NCI-H748 treated with DMSO at 0.1 percent for 48 hours (cell line): ENCODE measurements at regions not wholly inside any gene's neighbourhood (a gene's known extent, or its start where the extent isn't known, plus 50 kb on each side); places are given as distances from the start of the nearest gene placed in this dataset.

ENCODE experiments used
- DNase-seq: peaks from one replicate; lab custom pipeline; 2025; lab: John Stamatoyannopoulos, UW

DNA sequence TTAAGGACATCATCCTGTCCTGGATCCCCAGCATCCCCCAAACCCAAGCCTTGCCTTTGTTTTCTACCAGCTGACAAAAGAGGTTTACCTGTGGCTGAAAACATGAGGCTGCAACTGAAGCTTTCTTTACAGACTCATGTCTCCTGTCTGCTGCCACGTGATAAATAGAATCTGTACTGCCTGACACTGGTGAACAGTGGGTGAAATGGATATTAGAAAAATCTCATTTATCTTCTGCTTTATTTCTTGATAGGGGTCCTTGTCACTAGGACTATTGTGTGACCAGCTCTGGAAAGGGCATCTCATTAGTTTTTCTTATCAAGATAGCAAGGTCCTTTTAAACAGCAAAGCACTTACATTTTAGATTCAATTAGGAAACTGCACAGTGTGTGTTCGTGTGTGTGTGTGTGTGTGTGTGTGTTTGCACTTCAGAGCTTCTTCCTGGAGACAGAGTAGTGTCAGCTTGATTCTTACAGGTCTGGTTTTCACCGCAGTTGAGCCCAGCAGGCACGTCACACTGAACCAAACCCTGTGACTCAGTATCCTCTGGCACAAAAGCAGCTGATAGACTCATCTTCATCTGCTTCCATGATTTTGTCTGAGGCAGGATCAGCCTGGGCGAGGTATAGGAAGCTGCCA, 373.5 kb upstream of the CELF2 start:
- no peak for DNase-seq

- DNase-seq = no peak
These were observed 372.8 kb upstream of the CELF2 start for GRCh38 chr10:10644676-10645385.

GRCh38 chr10:10647331-10647730, 370.3 kb upstream of the CELF2 start:
- no peak for DNase-seq

DNA sequence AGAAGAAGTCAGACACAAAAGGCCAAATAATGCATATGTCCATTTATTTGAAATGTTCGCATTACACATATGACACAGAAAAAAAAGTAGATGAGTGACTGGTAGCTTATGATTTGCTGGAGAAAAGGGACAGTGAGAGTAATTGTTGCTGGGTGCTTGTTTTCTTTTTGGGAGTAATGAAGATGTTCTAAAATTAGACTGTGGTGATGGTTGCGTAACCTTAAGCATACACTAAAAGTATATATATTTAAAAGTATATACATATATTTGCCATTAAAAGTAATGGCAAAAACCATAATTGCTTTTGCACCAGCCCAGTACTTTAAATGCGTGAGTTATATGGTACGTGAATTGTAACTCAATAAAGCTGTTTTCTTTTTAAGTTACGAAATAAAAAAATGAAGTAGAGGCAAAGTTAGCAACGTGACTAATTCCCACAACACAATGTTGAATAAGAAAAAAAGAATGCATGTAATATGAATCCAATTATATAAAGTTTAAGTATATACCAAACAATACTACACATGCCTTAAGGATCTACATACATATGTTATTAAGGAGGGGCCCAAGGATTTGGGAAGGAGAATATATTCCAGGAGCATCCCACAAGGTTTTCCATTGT, 360.4 kb upstream of the CELF2 start:
- DNase-seq = no peak

- no peak for DNase-seq
These were observed 359.4 kb upstream of the CELF2 start for GRCh38 chr10:10658172-10658785.

DNA sequence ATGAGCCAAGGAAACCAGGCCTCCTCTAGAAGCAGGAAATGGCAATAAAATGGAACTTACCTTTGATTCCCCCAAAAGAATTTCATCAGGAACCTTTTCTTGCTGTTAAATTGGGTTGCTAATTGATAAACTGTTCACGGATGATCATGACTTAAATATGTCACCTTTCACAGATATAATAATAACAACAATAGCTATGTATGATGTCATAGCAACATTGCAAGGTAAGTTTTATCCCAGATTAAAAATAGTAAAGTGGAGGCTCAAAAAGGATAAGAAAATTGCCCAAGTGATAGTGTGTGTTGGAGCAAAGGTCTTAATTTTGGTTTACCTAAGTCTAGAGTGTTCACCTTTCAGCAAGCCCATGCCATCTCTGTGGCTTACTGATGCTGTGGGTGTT, 357.6 kb upstream of the CELF2 start:
- DNase-seq = no peak

DNA sequence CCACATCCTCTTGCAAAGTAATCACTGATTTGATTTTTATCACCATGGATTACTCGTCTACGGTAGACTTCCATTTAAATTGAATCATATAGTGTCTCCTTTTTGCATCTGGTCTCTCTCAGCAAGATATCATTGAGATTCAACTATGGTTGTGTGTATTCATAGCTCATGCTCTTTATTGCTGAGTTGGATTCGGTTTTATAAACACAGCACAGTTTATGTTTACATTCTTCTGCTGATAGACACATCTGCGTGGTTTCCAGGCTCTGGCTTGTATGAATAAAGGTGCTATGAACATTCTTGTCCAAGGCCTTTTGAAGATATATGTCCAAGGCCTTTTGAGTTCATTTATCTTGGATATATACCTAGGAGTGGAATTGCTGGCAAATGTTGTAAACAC, 356.5 kb upstream of the CELF2 start:
- DNase-seq = no peak

- no peak for DNase-seq
These were observed 354.8 kb upstream of the CELF2 start for GRCh38 chr10:10662716-10663408.

GRCh38 chr10:10663622-10664021, 354.1 kb upstream of the CELF2 start:
- DNase-seq = no peak

- no peak for DNase-seq
These were observed 351.9 kb upstream of the CELF2 start for GRCh38 chr10:10665750-10666149.

DNA sequence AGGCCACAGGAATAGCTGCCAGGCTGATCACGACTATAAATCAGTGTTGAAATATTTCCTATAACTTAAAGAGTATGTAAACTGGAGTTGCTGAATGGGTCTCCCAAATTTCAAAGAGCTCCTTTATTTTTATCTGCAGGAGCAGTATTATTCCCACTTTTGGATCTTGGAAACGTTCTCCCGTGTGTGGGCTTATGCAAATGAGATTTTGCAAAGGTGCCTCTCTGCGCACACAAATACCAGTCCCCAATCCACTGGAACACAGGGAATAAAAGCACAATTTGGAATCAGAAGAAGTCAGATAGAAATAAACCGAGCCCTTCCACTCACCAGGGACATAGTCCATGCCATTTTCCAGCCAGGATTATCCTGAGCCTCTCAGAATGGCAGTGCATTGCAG, 350.2 kb upstream of the CELF2 start:
- no peak for DNase-seq

- DNase-seq = no peak
These were observed 340.7 kb upstream of the CELF2 start for GRCh38 chr10:10676972-10677371.

DNA sequence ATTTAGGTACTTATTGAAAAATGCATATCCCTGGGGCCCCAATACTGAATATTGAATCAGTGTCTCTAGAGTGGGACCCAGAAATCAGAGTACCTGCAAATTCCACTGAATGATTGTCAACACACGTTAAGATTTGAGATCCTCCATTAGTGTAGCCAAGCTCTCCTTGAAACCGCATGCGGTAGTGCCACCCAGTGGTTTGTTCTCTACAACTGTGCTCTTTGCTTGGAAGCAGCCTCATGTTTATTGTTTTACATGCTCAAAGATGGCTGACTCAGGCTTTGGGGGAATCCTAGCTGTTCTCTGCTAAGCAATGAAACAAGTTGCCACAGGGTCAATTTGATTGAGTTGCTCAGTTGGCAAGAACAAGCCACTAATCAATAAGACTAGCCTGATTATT, 340.2 kb upstream of the CELF2 start:
- peak; percentile 27 for DNase-seq

DNA sequence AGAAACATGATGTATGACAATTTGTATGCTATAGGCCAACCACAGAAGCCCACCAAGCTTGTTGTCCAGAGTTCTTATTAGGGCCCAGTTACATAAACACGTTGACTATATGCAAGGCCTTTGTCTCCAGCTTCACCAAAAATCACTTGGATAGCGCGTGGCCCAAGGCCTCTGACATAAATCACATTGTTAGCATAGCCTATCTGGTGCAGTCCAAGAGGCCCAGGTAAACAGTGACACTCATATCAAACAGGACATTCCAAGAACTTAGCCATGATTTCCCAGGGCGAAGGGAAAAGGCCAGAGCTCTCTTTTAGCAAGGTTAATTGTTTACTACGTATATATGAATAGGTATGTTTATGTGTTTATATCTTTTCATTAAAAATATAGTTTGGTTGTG, 337.2 kb upstream of the CELF2 start:
- DNase-seq = no peak

DNA sequence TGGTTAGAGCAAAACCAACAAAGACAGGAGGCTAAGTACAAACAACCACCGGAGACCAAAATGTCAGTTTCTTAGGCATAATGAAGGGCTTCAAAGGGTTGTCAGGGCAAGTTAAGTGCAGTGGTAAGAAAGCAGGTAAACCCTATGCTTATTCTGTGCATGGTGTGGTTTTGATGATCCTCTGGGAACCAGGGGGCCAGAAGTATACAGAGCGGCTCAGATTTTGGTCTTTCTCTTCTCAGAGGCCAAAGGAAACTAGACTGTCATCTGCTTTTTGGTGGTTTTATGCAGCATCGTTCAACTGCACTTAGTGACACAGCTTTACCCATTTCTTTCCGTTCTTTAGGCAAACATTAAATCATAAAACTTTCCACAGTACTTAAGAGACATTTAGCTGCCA, 332.7 kb upstream of the CELF2 start:
- no peak for DNase-seq

GRCh38 chr10:10685566-10685965, 332.1 kb upstream of the CELF2 start:
- DNase-seq = no peak

DNA sequence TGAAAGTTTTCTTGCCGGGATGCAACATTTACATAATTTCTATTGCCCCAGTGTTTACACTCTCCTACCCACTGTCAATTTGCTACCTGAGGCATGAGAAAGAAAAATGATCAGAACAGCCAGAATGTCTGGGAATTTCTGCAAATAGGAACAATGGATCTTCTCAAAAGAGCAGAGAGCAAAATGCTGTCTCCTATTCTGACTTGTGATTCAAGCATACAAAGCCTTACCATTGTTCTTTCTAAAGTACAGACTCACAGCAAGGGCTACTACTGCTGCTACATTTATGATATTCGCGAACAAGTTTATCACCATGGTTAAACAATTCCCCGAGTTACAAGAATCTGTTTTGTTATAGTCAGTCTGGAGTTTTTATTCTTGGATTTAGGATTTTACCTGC, 329.9 kb upstream of the CELF2 start:
- DNase-seq = no peak

DNA sequence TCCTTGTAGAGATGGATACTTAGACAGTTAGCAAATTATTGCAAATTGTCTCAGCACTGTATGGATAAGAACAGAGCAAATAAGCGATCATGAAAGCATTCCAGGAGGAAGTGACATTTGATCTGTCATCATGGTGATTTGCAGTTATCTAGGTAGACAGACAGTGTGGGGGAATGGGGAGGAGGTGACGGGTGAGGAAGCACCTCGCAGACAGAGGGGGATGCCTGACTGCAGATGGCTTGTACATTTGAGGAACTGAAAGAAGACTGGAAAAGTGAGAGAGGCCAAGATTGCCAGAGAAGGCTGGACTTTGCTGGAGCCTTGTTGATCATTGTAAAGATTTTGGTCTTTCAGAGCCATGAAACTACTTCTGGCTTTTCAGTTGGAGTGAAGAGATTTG, 318.2 kb upstream of the CELF2 start:
- DNase-seq = peak; percentile 3

DNA sequence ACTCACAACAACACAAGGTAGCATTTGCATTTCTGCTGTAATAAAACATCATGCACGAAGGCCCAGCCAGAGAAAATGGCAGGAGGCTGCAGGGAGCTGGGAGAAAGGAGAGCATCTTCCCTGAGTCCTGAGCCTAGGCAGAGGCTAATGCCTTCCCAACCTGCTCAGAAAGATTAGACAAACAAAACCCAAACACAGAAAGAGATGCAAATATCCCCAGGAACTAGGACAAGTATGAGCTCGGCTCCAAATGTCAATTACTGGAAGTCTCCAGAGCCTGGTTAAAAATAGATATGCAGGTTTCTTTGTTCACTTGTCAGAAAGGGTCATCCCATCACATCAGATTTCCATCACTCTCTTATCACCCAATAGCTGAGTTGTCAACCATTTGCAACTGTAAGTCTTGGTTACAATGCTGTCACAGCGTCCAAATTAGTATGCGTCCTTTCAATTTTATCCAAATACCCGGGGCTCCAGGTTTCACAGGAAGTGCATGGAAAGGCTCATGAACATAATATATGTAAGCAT, 316.5 kb upstream of the CELF2 start:
- no peak for DNase-seq

DNA sequence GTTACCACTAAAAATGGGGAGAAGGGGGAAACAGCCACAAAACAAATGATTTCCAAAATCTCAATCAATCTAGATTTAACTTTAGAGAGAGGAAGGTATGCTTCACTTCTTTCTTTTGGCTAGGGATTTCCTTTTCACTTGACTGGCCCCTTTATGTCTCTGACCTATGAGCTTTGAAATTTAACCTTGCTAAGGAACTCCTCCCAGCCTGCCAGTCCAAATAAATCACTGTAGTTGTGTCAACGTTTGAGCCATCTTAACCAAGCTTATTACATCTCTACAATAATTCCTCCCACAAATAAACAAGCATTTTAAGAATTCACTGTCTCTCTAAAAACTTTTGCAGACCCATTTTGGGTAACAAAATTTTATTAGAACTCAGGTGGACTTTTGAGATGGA, 315.5 kb upstream of the CELF2 start:
- DNase-seq = no peak

DNA sequence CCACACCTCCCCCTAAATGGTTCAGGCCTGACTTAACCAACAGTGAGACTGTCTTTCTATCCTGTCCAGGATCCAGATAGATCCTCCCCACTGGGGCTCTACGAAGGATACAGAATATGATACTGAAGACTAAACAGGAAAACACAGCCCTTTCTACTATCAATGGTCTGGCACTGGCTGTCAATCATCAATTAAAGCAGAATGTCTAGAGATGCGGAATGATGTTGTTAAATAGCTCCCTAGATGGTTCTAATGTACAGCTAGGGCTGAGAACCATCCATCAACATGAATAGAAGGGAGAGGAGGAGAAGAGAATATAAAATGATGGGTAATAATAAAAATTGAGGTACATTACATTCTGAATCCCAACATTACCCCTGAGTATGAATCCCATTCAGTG, 314.3 kb upstream of the CELF2 start:
- DNase-seq = no peak

GRCh38 chr10:10712155-10712704, 305.4 kb upstream of the CELF2 start:
- DNase-seq = no peak
